ENCODE measurements at regions not wholly inside any gene's neighbourhood (a gene's known extent, or its start where the extent isn't known, plus 50 kb on each side); places are given as distances from the start of the nearest gene placed in this dataset.
"Not testable (repeated sequence)": the region's sequence is repeated elsewhere in the genome, so short reads cannot be mapped to it uniquely, and the experiment has no call there.

- TF ChIP-seq CTCF (conservative IDR thresholded peaks at IDR 0.05; ENCODE audit: low read depth, low read length); EZH2 (IDR thresholded peaks at IDR 0.05; ENCODE audit: low read length, unreplicated experiment): not testable (repeated sequence)
These were observed 1473.5 kb upstream of the ACVR2A start for GRCh38 chr2:146371364-146371763.

Measured in PC-3 (cell line).